Psoas muscle (tissue), 7 donors: ENCODE measurements at regions not wholly inside any gene's neighbourhood (a gene's known extent, or its start where the extent isn't known, plus 50 kb on each side); places are given as distances from the start of the nearest gene placed in this dataset.

ENCODE experiments used
- ATAC-seq, 4 donors: fragments of 200-7000 bp; cut with Tn5 transposase; one replicate each; pipeline ENCODE4 v1.9.1; 2020; ENCODE audit warnings: moderate library complexity in 3 of 4, mild to moderate bottlenecking in 2 of 4
- DNase-seq, 2 donors: peaks; one replicate each; pipeline ENCODE4 v3.0.0-alpha.2; 2020
- H3K27ac ChIP-seq: fragments of 200-600 bp; one replicate; pipeline ENCODE4 v1.8.0; 2022
- H3K27me3 ChIP-seq, 3 donors: fragments of 200-600 bp in 1 of 3; one replicate each; pipeline versions ENCODE4 v1.6.1 to v1.8.0; 2013 to 2022; ENCODE audit warnings: low read length in 2 of 3, mild to moderate bottlenecking in 2 of 3, moderate library complexity in 1 of 3; ENCODE audit not compliant: insufficient read depth in 3 of 3
- H3K36me3 ChIP-seq, 2 donors: fragments of 200-600 bp in 1 of 2; one replicate each; pipeline versions ENCODE4 v1.6.1 to v1.8.0; 2013 to 2022; ENCODE audit warnings: low read depth in 1 of 2, mild to moderate bottlenecking in 1 of 2, moderate library complexity in 1 of 2; ENCODE audit not compliant: insufficient read depth in 1 of 2
- H3K4me1 ChIP-seq: fragments of 200-600 bp; one replicate; pipeline ENCODE4 v1.8.0; 2022
- H3K4me3 ChIP-seq: fragments of 200-600 bp; one replicate; pipeline ENCODE4 v1.8.0; 2022; ENCODE audit warnings: mild to moderate bottlenecking
- H3K9me3 ChIP-seq: fragments of 200-600 bp; one replicate; pipeline ENCODE4 v1.8.0; 2022
- WGBS, 3 donors: extraction: QIAGEN DNeasy Blood & Tissue Kit; methylation state at CpG; one replicate each; pipeline versions ENCODE4 v1.1.6 to v1.1.7; 2013; 5-methylcytosine and 5-hydroxymethylcytosine counted together
- intact Hi-C, 2 donors: fragments of 100-400 bp; cut with DNase I; formaldehyde crosslinking; loops; one replicate each; pipeline versions ENCODE4 v1.11.0 to v1.14.2; 2022
- TF ChIP-seq, protein P1 (sequence below): fragments of 200-600 bp; IDR thresholded peaks from one replicate; pipeline ENCODE4 v1.8.0; 2022; ENCODE audit warnings: antibody characterized with exemption
- donor health status: healthy with polysubstance abuse.
- donor health status: DM: no; HTN: no; CAD: no; lungs with moderate emphysema.
- donor health status: Bipolar disorder and iron deficiency.
- donor health status: healthy.
- donor health status: DM: yes; HTN: yes; CAD: no.
- donor health status: DM: no; HTN: no; CAD: no.
- donor health status: DM: yes; HTN: yes; CAD: no.

DNA sequence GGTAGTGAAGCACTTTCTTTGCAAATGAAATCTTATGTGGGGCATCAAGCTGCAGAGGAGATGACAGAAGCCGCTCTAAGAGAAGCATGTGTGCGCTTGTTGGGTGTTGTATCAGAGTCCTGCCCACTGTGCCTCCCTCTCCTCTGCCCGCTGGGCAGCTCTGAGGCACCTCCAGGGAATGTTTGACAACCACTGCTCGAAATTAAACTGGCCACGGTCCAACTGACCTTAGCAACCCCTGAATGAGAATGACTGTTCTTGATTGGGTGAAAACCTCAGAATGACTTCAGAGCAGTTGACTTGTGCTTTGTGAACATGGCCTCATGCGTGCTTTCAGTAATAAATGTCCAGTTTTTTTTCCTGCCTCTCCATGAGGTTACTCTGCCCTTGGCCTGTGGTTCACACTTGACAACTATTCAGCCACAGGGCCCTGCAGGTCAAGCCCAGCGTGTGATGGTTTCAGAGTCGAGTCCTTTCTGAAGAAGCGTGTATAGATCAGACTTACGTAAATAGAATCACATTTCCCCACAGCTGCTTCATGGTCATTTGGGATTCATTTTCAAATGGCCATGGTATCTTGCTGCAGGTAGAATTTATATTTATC is 94.9 kb downstream of the SLC4A3 start:
- no peak for DNase-seq
- Histone ChIP-seq H3K36me3 (no peaks in the 10 kb centered on the region), H3K9me3 (no peaks in the 10 kb centered on the region), H3K27ac (peak overlapping the region; percentile 36), H3K4me1 (peaks cover 20% of the 10 kb centered on the region), H3K4me3 (no peak overlapping the region), H3K27me3 (no peaks in the 10 kb centered on the region)
- 53 to 72% (median 58%) methylated on average over 10 of the region's 10 CpGs for WGBS, 3 donors
- peak; percentile 63 to 78 (median 70) for ATAC-seq
- TF ChIP-seq, protein P1, sequence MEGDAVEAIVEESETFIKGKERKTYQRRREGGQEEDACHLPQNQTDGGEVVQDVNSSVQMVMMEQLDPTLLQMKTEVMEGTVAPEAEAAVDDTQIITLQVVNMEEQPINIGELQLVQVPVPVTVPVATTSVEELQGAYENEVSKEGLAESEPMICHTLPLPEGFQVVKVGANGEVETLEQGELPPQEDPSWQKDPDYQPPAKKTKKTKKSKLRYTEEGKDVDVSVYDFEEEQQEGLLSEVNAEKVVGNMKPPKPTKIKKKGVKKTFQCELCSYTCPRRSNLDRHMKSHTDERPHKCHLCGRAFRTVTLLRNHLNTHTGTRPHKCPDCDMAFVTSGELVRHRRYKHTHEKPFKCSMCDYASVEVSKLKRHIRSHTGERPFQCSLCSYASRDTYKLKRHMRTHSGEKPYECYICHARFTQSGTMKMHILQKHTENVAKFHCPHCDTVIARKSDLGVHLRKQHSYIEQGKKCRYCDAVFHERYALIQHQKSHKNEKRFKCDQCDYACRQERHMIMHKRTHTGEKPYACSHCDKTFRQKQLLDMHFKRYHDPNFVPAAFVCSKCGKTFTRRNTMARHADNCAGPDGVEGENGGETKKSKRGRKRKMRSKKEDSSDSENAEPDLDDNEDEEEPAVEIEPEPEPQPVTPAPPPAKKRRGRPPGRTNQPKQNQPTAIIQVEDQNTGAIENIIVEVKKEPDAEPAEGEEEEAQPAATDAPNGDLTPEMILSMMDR, result no peak
- intact Hi-C loops, result no loop called here

DNA sequence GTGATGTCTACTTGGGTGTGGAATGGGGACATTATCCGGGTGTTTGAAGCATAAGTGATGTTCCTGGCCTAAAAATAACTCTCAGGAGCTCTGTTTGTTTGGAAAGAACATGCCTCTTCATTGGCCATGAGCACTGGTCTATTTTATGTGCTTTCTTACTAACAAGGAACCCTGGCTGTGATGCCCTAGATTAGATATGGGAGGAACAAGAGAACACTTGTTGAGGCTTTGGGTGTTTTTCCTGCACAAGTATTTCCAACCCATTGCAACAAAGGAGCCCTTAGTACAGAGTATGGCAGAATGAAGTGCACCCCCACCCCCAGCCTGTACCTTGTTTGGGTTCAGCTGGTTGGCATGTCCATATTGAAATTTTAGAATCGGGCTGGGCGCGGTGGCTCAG is 95.9 kb downstream of the SLC4A3 start:
- H3K27me3 ChIP-seq, result no peaks in the 10 kb centered on the region
- intact Hi-C loops, result no loop called here
- peak overlapping the region; percentile 36 for H3K27ac ChIP-seq
- 36 to 78% (median 60%) methylated on average over 4 of the region's 4 CpGs for WGBS, 3 donors
- ATAC-seq (peak in 2 of 4 donors; percentile 3 to 49), DNase-seq (no peak)
- no peak overlapping the region for H3K4me3 ChIP-seq
- H3K9me3 ChIP-seq, result no peaks in the 10 kb centered on the region
- TF ChIP-seq, protein P1, result no peak
- H3K36me3 ChIP-seq, result no peaks in the 10 kb centered on the region
- H3K4me1 ChIP-seq, result peaks cover 20% of the 10 kb centered on the region

DNA sequence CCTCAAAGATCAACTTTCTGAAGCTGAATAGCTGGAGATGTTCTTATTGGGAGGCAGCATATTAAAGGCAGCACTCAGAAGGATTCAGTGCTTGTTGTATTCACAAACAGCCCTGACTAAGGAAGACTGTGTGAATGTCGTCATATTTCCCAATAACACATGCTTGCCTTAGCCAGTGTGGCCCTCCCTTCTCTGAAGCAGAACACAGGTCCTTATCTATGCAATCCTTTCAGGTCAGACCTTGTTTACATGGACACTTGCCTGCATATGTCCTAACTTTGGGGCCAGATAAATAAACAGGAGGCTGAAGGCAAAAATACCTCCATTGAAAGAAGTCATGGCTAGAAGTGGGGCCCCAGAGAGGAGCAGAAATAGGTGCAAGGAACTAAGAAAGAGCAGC is 97.2 kb downstream of the SLC4A3 start:
- WGBS, 3 donors, result 42 to 58% (median 57%) methylated on average over 1 of the region's 1 CpG
- H3K27ac ChIP-seq, result peak overlapping the region; percentile 38
- H3K4me1 ChIP-seq, result peaks cover 20% of the 10 kb centered on the region
- intact Hi-C loops, result no loop called here
- no peaks in the 10 kb centered on the region for H3K9me3 ChIP-seq
- no peaks in the 10 kb centered on the region for H3K27me3 ChIP-seq
- ATAC-seq (peak in 3 of 4 donors; percentile 53 to 70 (median 68)), DNase-seq (no peak)
- no peaks in the 10 kb centered on the region for H3K36me3 ChIP-seq
- no peak overlapping the region for H3K4me3 ChIP-seq
- TF ChIP-seq, protein P1, result no peak

DNA sequence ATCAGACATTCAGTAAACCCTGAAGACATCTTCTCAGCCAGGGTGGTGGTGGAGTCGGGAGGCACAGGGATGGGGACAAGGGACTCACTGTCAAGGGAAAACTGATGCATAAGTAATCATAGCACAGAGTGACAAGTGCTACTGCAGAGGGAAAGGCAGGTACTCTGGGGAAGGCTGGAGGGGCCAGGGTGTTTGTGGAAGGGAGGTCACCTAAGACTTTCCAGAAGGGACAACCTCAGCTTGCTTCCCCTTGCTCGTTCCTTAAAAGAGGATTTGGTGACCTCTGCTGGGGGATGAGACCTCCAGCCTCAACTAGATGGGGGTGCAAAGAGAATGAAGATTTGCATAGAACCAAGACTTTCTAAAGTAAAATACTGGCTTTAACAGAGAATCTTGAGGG is 99.5 kb downstream of the SLC4A3 start:
- H3K27me3 ChIP-seq, result no peaks in the 10 kb centered on the region
- H3K4me1 ChIP-seq, result peaks cover 20% of the 10 kb centered on the region
- ATAC-seq (peak in 3 of 4 donors; percentile 47 to 64 (median 55)), DNase-seq (no peak)
- no peak overlapping the region for H3K27ac ChIP-seq
- WGBS, 3 donors, result 74 to 87% (median 75%) methylated on average over 2 of the region's 2 CpGs
- no peak overlapping the region for H3K4me3 ChIP-seq
- TF ChIP-seq, protein P1, result peak; percentile 24
- intact Hi-C loops, result no loop called here
- H3K9me3 ChIP-seq, result no peaks in the 10 kb centered on the region
- no peaks in the 10 kb centered on the region for H3K36me3 ChIP-seq
